Stimulated activated effector memory CD8-positive, alpha-beta T cell treated with anti-CD3 and anti-CD28 coated beads, Interleukin-12 subunit alpha, Interleukin-12 subunit beta, amount 100 ng/mL, for 72 hours (primary cell): ENCODE measurements at regions not wholly inside any gene's neighbourhood (a gene's known extent, or its start where the extent isn't known, plus 50 kb on each side); places are given as distances from the start of the nearest gene placed in this dataset.

Experiments used
- ATAC-seq: fragments of 150-1000 bp; cut with Tn5 transposase; 2 replicates; pipeline ENCODE4 v1.10.0; 2021
- DNase-seq, 2 donors: peaks; one replicate each; pipeline ENCODE4 v3.0.0; 2021 to 2022; ENCODE audit warnings: low spot score in 2 of 2
- H3K27ac Mint-ChIP-seq: one replicate; pipeline ENCODE4 v1.8.0; 2022; ENCODE audit warnings: mild to moderate bottlenecking, mixed read lengths
- H3K36me3 Mint-ChIP-seq: one replicate; pipeline ENCODE4 v1.8.0; 2022; ENCODE audit warnings: mild to moderate bottlenecking, mixed read lengths
- H3K4me1 Mint-ChIP-seq: one replicate; pipeline ENCODE4 v1.8.0; 2022; ENCODE audit warnings: mixed read lengths
- H3K4me3 Mint-ChIP-seq: one replicate; pipeline ENCODE4 v1.8.0; 2022; ENCODE audit warnings: mild to moderate bottlenecking, mixed read lengths
- H3K9me3 Mint-ChIP-seq: one replicate; pipeline ENCODE4 v1.8.0; 2022; ENCODE audit warnings: mixed read lengths

GRCh38 chr18:51288582-51288981 lies 91.1 kb upstream of the MEX3C start:
- DNase-seq (no peak), ATAC-seq (no peak)
- no peaks in the 10 kb centered on the region for H3K36me3 Mint-ChIP-seq
- no peak overlapping the region for H3K27ac Mint-ChIP-seq
- peaks cover 3% of the 10 kb centered on the region for H3K9me3 Mint-ChIP-seq
- no peak overlapping the region for H3K4me3 Mint-ChIP-seq
- no peaks in the 10 kb centered on the region for H3K4me1 Mint-ChIP-seq

- DNase-seq (peak in 1 of 2 donors; percentile 7), ATAC-seq (no peak)
- H3K4me1 Mint-ChIP-seq: no peaks in the 10 kb centered on the region
- H3K9me3 Mint-ChIP-seq: peaks cover 3% of the 10 kb centered on the region
- H3K4me3 Mint-ChIP-seq: no peak overlapping the region
- H3K36me3 Mint-ChIP-seq: no peaks in the 10 kb centered on the region
- H3K27ac Mint-ChIP-seq: no peak overlapping the region
These were observed 93.4 kb upstream of the MEX3C start for GRCh38 chr18:51290860-51291259.

- Mint-ChIP-seq H3K9me3 (no peaks in the 10 kb centered on the region), H3K4me3 (no peak overlapping the region), H3K27ac (no peak overlapping the region), H3K4me1 (no peaks in the 10 kb centered on the region), H3K36me3 (no peaks in the 10 kb centered on the region)
- DNase-seq (peak in 1 of 2 donors; percentile 10), ATAC-seq (peak; percentile 83)
These were observed 103.4 kb upstream of the MEX3C start for GRCh38 chr18:51300912-51301311.

DNA sequence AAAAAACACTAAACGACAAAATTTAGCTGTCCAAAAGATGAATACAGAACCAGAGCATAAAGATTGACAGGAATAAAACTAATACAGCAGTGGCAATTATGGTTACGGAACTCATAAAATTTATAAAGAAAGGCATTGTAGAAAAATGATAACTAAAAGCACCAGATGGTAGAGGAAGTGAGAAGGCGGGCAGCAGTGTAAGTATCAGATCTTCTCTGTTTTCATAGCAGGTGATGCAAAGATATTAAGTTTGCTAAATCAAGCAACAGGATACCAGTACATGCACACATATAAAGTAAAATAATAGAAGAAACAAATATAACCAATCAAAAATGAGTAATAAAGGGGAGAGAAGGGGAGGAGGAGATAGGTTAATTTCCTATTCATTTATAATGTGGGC lies 103.9 kb upstream of the MEX3C start:
- H3K27ac Mint-ChIP-seq: no peak overlapping the region
- no peak for DNase-seq

DNA sequence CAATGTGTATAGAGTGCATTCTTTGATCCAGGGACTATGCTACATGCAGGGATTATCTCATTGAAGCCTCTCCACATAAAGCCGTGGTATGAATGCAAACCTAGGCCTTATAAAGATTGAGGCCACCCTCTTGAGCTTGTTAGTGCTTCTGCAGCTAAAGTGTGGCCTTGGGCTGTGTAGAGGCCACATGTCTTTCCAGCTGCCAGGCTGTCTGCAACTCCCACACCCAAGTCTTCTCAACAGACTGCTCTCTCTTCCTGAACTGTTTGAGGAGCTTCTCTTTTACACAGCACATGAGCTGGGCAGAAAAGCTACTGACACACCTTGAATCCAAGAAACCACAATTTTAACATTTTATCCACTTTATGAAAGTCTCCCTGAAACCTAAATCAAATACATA lies 119.2 kb upstream of the MEX3C start:
- H3K36me3 Mint-ChIP-seq: no peaks in the 10 kb centered on the region
- ATAC-seq: no peak
- H3K27ac Mint-ChIP-seq: no peak overlapping the region
- H3K4me3 Mint-ChIP-seq: no peak overlapping the region
- H3K9me3 Mint-ChIP-seq: no peaks in the 10 kb centered on the region
- DNase-seq: no peak
- no peaks in the 10 kb centered on the region for H3K4me1 Mint-ChIP-seq

More for the DNA sequence above, 103.9 kb upstream of the MEX3C start:
- Mint-ChIP-seq H3K36me3 (no peaks in the 10 kb centered on the region), H3K4me1 (no peaks in the 10 kb centered on the region), H3K9me3 (no peaks in the 10 kb centered on the region), H3K4me3 (no peak overlapping the region)
- ATAC-seq: no peak

DNA sequence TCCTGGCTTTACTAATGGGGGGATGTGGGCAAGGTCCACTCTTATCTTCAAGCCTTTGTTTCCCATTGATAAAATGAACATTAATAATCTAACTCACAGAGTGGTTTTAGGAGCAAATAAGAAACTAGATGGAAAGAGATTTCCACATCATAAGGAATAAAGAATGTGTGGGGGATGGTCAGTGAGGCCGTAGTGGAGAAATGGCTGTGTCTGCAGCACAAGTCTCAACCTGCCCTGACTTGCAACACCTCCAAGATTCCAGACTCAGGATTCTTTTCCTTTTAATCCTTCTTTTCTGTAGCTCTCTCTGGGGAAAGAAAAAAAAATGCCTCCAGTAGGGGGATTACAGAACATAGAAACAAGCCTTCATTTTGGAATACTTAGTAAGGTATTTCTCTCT lies 124.2 kb upstream of the MEX3C start:
- Mint-ChIP-seq H3K36me3 (no peaks in the 10 kb centered on the region), H3K9me3 (no peaks in the 10 kb centered on the region), H3K27ac (no peak overlapping the region), H3K4me1 (no peaks in the 10 kb centered on the region), H3K4me3 (no peak overlapping the region)
- DNase-seq (no peak), ATAC-seq (no peak)

- no peak for ATAC-seq
- Mint-ChIP-seq H3K9me3 (no peaks in the 10 kb centered on the region), H3K4me1 (no peaks in the 10 kb centered on the region), H3K27ac (no peak overlapping the region), H3K4me3 (no peak overlapping the region), H3K36me3 (no peaks in the 10 kb centered on the region)
- DNase-seq: no peak
These were observed 126.5 kb upstream of the MEX3C start for GRCh38 chr18:51323961-51324360.

DNA sequence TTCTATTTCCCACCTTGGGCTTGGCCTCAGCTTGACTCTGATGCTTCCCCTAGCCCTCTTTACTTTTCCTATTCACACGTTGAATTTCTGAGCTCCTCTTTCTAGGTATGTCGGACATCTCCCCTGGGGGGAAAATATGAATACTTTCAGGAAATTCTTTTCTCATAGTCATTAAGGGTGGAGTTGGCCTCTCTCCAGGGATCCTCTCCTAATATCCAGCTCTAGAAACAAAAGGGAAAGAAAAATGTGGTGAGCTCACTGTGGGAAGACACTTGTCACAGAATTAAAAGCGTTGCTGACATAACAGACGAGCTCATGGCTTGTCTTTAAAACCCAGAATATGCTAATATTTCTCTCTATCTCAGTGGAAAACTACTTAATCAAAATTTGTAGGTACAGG lies 132.7 kb upstream of the MEX3C start:
- Mint-ChIP-seq H3K27ac (no peak overlapping the region), H3K4me3 (no peak overlapping the region), H3K4me1 (no peaks in the 10 kb centered on the region), H3K9me3 (no peaks in the 10 kb centered on the region), H3K36me3 (no peaks in the 10 kb centered on the region)
- DNase-seq (no peak), ATAC-seq (no peak)

DNA sequence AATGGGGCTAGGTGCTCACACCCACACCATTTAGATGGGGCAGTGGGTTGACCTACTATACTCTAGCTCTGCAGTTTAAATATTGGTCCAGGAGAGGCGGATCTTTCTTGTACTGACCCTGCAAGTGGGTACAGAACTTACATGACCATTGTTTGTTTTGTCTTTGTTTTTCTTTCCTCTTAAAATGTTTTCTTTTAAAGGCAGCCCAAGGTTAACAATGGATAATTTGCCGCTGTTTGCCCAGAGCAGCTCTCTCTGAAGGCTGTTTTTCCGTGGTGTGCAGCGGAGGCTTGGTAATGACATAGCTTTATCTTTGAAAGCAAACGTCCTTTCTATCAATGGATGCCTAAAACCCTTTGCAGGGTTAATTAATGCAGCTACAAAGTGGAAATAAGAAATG lies 133.3 kb upstream of the MEX3C start:
- Mint-ChIP-seq H3K4me1 (no peaks in the 10 kb centered on the region), H3K27ac (no peak overlapping the region), H3K9me3 (no peaks in the 10 kb centered on the region), H3K36me3 (no peaks in the 10 kb centered on the region), H3K4me3 (no peak overlapping the region)
- DNase-seq (no peak), ATAC-seq (no peak)

- H3K27ac Mint-ChIP-seq: no peak overlapping the region
- no peak overlapping the region for H3K4me3 Mint-ChIP-seq
- no peaks in the 10 kb centered on the region for H3K9me3 Mint-ChIP-seq
- H3K4me1 Mint-ChIP-seq: no peaks in the 10 kb centered on the region
- DNase-seq (no peak), ATAC-seq (no peak)
- H3K36me3 Mint-ChIP-seq: no peaks in the 10 kb centered on the region
These were observed 139.9 kb upstream of the MEX3C start for GRCh38 chr18:51337406-51337805.

- H3K4me1 Mint-ChIP-seq: no peaks in the 10 kb centered on the region
- H3K27ac Mint-ChIP-seq: no peak overlapping the region
- H3K4me3 Mint-ChIP-seq: no peak overlapping the region
- ATAC-seq (no peak), DNase-seq (no peak)
- no peaks in the 10 kb centered on the region for H3K9me3 Mint-ChIP-seq
- no peaks in the 10 kb centered on the region for H3K36me3 Mint-ChIP-seq
These were observed 142.4 kb upstream of the MEX3C start for GRCh38 chr18:51339856-51340255.

DNA sequence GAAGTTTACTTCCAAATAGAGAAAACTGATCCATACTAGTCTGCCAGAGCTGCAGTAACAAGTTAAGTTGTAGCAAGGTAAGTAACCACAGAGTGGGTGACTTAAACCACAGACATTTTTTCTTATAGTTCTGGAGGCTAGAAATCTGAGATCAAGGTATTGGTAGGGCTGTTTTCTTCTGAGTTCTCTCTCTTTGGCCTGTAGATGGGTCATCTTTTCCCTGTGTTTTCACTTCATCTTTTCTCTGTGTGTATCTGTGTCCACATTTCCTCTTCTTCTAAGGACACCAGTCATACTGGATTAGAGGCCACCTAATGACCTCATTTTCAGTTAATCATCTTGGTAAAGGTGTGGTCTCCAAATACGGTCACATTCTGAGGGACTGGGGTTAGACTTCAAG lies 142.9 kb upstream of the MEX3C start:
- Mint-ChIP-seq H3K4me1 (no peaks in the 10 kb centered on the region), H3K4me3 (no peak overlapping the region), H3K27ac (no peak overlapping the region), H3K9me3 (no peaks in the 10 kb centered on the region), H3K36me3 (no peaks in the 10 kb centered on the region)
- DNase-seq: no peak
- ATAC-seq: peak; percentile 43

DNA sequence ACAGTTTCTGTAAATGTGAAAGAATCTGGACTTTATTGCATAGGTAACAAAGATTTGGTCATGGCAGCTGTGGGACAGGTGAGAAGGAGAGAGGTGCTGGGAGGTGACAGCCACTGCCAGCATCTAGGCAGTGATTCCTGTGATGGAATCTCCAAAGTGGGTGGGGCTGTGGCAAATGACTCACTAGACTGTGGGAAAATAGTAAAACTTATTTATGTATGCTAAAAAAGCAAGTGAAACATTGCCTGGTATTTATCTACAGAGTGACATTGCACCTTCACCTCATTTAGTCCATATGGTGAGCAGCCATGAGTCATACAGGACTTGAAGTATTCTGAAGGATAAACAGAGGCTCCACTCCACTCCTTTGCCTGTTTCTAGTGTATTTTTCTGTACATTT lies 145.3 kb upstream of the MEX3C start:
- DNase-seq: no peak
- H3K27ac Mint-ChIP-seq: no peak overlapping the region
- H3K4me1 Mint-ChIP-seq: no peaks in the 10 kb centered on the region
- H3K9me3 Mint-ChIP-seq: no peaks in the 10 kb centered on the region
- no peaks in the 10 kb centered on the region for H3K36me3 Mint-ChIP-seq
- no peak overlapping the region for H3K4me3 Mint-ChIP-seq
- ATAC-seq: peak; percentile 67

DNA sequence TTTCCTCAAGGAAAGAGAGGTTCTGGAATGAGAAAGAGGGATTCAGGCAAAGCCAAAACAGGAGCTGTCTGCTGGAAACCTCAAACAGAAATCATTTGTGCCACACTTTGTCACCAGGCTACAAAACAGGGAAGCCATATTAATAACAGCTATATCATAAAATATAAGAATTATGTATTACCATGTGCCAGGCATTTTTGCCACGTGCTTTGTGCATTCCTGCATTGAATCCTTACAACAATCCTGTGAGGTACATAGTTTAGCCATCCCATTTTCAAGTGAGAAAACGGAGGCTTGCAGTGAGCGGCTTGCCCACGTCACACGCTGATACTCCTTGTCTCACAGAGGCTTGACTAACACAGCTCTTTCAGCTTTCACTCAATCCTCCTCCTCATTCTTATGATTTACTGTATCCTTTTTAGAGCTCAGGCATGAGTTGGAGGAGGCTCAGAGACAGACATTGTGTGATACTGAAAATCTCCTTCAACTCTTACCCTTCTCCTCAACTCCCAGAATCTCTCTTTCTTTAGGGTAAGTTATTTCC lies 148.4 kb upstream of the MEX3C start:
- DNase-seq (no peak), ATAC-seq (no peak)
- Mint-ChIP-seq H3K27ac (no peak overlapping the region), H3K36me3 (no peaks in the 10 kb centered on the region), H3K4me1 (no peaks in the 10 kb centered on the region), H3K4me3 (no peak overlapping the region), H3K9me3 (no peaks in the 10 kb centered on the region)

GRCh38 chr18:51346404-51346803 lies 148.9 kb upstream of the MEX3C start:
- Mint-ChIP-seq H3K36me3 (no peaks in the 10 kb centered on the region), H3K9me3 (no peaks in the 10 kb centered on the region), H3K4me1 (no peaks in the 10 kb centered on the region), H3K4me3 (no peak overlapping the region), H3K27ac (no peak overlapping the region)
- DNase-seq (no peak), ATAC-seq (no peak)

DNA sequence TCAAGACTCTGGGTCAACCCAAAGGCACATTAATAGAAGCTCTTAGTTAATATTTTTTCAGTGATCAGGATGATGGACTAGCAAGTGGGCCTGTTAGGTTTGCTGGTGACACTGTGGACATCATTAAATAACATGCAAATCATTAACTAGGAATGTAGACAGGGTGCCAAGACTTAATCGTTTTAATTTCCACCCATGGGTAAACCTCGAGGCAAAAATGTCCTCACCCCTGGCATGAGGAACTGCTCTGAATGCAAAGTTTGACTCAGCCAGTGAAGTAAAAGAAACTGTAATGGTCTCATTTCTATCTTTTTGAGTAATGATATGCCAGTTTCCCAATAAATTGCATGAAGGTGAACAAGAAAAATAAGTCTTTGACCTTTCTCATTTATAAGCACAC lies 152.6 kb upstream of the MEX3C start:
- Mint-ChIP-seq H3K4me1 (no peaks in the 10 kb centered on the region), H3K9me3 (no peaks in the 10 kb centered on the region), H3K36me3 (no peaks in the 10 kb centered on the region), H3K27ac (no peak overlapping the region), H3K4me3 (no peak overlapping the region)
- ATAC-seq (no peak), DNase-seq (no peak)

GRCh38 chr18:51355841-51356240 lies 158.4 kb upstream of the MEX3C start:
- DNase-seq: no peak
- H3K9me3 Mint-ChIP-seq: no peaks in the 10 kb centered on the region

More at GRCh38 chr18:51355841-51356240, 158.4 kb upstream of the MEX3C start:
- Mint-ChIP-seq H3K36me3 (no peaks in the 10 kb centered on the region), H3K4me1 (no peaks in the 10 kb centered on the region), H3K4me3 (no peak overlapping the region), H3K27ac (no peak overlapping the region)
- no peak for ATAC-seq
